CD4-positive, alpha-beta T cell treated with Interleukin-6 at 100 ng/mL for 8 hours (primary cell): ENCODE measurements at regions not wholly inside any gene's neighbourhood (a gene's known extent, or its start where the extent isn't known, plus 50 kb on each side); places are given as distances from the start of the nearest gene placed in this dataset.
"Not testable (repeated sequence)": the region's sequence is repeated elsewhere in the genome, so short reads cannot be mapped to it uniquely, and the experiment has no call there.

Experiments
- DNase-seq: peaks from one replicate; pipeline ENCODE4 v3.0.0-alpha.2; 2020; ENCODE audit warnings: mixed read lengths, low spot score

DNA sequence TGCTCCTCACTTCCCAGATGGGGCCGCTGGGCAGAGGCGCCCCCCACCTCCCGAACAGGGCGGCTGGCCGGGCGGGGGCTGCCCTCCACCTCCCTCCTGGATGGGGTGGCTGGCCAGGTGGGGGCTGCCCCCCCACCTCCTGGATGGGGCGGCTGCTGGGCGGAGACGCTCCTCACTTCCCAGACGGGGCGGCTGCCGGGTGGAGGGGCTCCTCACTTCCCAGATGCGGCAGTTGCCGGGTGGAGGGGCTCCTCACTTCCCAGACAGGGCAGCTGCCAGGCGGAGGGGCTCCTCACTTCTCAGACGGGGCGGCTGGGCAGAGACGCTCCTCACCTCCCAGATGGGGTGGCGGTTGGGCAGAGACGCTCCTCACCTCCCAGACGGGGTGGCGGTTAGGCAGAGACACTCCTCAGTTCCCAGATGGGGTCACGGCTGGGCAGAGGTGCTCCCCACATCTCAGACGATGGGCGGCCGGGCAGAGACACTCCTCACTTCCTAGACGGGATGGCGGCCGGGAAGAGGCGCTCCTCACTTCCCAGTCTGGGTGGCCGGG lies 428.8 kb downstream of the FGF13 start:
- not testable (repeated sequence) for DNase-seq

- no peak for DNase-seq
Measured at GRCh38 chrX:138287205-138287877, 424.2 kb downstream of the FGF13 start.

GRCh38 chrX:138294951-138295350 lies 416.6 kb downstream of the FGF13 start:
- no peak for DNase-seq

- DNase-seq, result no peak
Measured at GRCh38 chrX:138298268-138298667, 413.2 kb downstream of the FGF13 start.

DNA sequence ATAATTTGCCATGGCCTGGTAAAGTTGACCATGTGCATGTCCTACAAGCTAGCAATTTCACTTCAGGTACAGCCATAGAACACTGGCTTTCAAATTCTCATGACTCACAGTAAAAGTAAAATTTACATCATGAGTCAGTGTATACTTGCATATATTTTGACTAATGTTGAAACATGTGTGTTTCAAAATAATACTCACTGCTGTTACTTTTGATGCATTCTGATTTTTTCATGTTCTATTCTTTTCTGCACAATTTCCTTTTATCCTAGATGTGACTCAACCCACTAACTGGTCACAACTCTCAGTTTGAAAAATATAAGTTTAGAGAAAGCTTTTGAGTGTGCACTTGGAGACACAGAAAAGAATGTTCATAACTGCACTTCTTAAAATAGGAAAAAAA lies 365.7 kb downstream of the FGF13 start:
- no peak for DNase-seq

- no peak for DNase-seq
Measured at GRCh38 chrX:138349351-138349750, 362.2 kb downstream of the FGF13 start.

DNA sequence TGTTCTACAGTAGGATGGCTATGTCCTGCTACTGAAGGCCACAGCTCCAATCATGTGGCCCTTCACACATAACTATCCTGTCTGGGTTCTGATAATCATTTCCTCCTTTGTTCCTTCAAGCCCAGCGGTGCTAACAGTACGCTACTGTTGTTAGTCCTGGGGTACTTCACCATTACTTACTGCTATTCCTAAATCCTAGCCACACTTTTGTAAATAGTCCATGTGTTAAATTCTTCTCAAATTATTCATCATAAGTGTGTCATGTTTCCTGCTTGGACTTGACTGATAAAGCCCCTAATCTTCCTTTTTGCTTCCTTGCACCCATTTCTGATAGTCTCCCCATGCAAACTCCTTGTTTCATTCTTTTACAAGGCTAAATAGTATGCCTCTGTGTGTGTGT lies 332.6 kb downstream of the FGF13 start:
- no peak for DNase-seq

DNA sequence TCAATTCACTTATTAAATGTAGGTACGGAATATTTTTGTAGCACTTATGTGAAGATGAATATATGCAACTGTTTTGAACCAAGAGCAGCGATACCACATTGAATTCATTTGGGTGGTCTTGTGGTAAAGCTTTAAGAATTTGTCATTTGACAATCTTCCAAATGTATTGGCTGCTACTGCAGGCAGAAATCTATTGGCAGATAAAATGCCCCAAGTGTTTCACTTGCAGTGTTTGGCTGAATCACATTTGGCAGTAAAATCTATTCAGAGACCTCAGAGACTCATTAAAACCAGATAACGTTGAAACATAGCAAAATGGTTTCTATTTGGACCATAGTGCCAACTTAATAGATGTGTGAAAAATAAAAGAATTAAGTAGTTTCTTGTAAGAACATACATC lies 303.4 kb downstream of the FGF13 start:
- DNase-seq, result no peak

GRCh38 chrX:138411048-138411447 lies 300.5 kb downstream of the FGF13 start:
- DNase-seq, result no peak
